GM23248 (cell line): ENCODE measurements at regions not wholly inside any gene's neighbourhood (a gene's known extent, or its start where the extent isn't known, plus 50 kb on each side); places are given as distances from the start of the nearest gene placed in this dataset.

Experiments used
- DNase-seq: peaks from one replicate; pipeline ENCODE4 v3.0.0-alpha.2; 2015
- H2AFZ ChIP-seq: fragments of 200-600 bp; sonication (generic); 2 replicates; pipeline ENCODE4 v1.6.1; 2016; ENCODE audit warnings: antibody characterized with exemption
- H3F3A ChIP-seq: fragments of 200-600 bp; sonication (generic); 2 replicates; pipeline ENCODE4 v1.6.1; 2016; ENCODE audit warnings: mild to moderate bottlenecking, antibody characterized with exemption, mixed run types; ENCODE audit not compliant: insufficient read depth
- H3K27ac ChIP-seq: fragments of 200-600 bp; sonication (generic); 2 replicates; pipeline ENCODE4 v1.5.1; 2016; ENCODE audit warnings: mild to moderate bottlenecking
- H3K27me3 ChIP-seq: fragments of 200-600 bp; sonication (generic); replicated peaks from 2 replicates; pipeline ENCODE4 v1.6.1; 2016; ENCODE audit warnings: mild to moderate bottlenecking; ENCODE audit not compliant: insufficient read depth
- H3K36me3 ChIP-seq: fragments of 200-600 bp; sonication (generic); 2 replicates; pipeline ENCODE4 v1.6.1; 2016; ENCODE audit warnings: low read depth, mild to moderate bottlenecking
- H3K4me1 ChIP-seq: fragments of 200-600 bp; sonication (generic); 2 replicates; pipeline ENCODE4 v1.6.1; 2016; ENCODE audit warnings: mild to moderate bottlenecking; ENCODE audit not compliant: insufficient read depth
- H3K4me2 ChIP-seq: fragments of 200-600 bp; sonication (generic); one replicate; pipeline ENCODE4 v1.6.1; 2016; ENCODE audit warnings: mild to moderate bottlenecking; ENCODE audit not compliant: unreplicated experiment
- H3K4me3 ChIP-seq: fragments of 200-600 bp; sonication (generic); 2 replicates; pipeline ENCODE4 v1.5.1; 2016; ENCODE audit warnings: mild to moderate bottlenecking
- H3K79me2 ChIP-seq: fragments of 200-600 bp; sonication (generic); 2 replicates; pipeline ENCODE4 v1.6.1; 2016; ENCODE audit warnings: mild to moderate bottlenecking; ENCODE audit not compliant: insufficient read depth
- H3K9ac ChIP-seq: fragments of 200-600 bp; sonication (generic); 2 replicates; pipeline ENCODE4 v1.6.1; 2016; ENCODE audit warnings: mild to moderate bottlenecking
- H3K9me2 ChIP-seq: fragments of 200-600 bp; sonication (generic); 2 replicates; pipeline ENCODE4 v1.6.1; 2016; ENCODE audit warnings: mixed run types, mild to moderate bottlenecking, moderate library complexity; ENCODE audit not compliant: insufficient read depth
- H3K9me3 ChIP-seq: fragments of 200-600 bp; sonication (generic); one replicate; pipeline ENCODE4 v1.6.1; 2017; ENCODE audit warnings: low read depth
- H4K20me1 ChIP-seq: fragments of 200-600 bp; sonication (generic); 2 replicates; pipeline ENCODE4 v1.6.0; 2016; ENCODE audit not compliant: insufficient read depth
- EZH2 ChIP-seq: fragments of 200-600 bp; sonication (generic); IDR thresholded peaks from 2 replicates; pipeline ENCODE4 v1.6.1; 2018; ENCODE audit warnings: antibody characterized with exemption, mild to moderate bottlenecking; ENCODE audit not compliant: insufficient read depth, poor library complexity, severe bottlenecking
- EZH2phosphoT487 ChIP-seq: fragments of 200-600 bp; sonication (generic); IDR thresholded peaks from 2 replicates; pipeline ENCODE4 v1.6.1; 2018; ENCODE audit warnings: antibody characterized with exemption, moderate library complexity, mild to moderate bottlenecking, low read depth; ENCODE audit not compliant: insufficient read depth
- WGBS, 2 experiments: methylation state at CpG; one replicate each; pipeline ENCODE4 v1.1.6; 2015 to 2017; ENCODE audit warnings: low lambda C conversion rate in 2 of 2, low coverage in 1 of 2; ENCODE audit errors: missing lambda C conversion rate in 2 of 2; 5-methylcytosine and 5-hydroxymethylcytosine counted together
- in situ Hi-C: fragments of 300-500 bp; cut with MboI; formaldehyde crosslinking; loops from 2 replicates; pipeline ENCODE4 v1.15.0; 2020

- Histone ChIP-seq H3K9me3 (no peaks in the 10 kb centered on the region), H3K27ac (no peak overlapping the region), H3K9me2 (no peaks in the 10 kb centered on the region), H3F3A (no peaks in the 10 kb centered on the region), H3K36me3 (no peaks in the 10 kb centered on the region), H3K9ac (no peak overlapping the region), H3K4me2 (no peak overlapping the region), H3K79me2 (no peaks in the 10 kb centered on the region), H2AFZ (no peak overlapping the region), H4K20me1 (no peaks in the 10 kb centered on the region), H3K27me3 (no peaks in the 10 kb centered on the region), H3K4me1 (no peaks in the 10 kb centered on the region), H3K4me3 (no peak overlapping the region)
- no peak for TF ChIP-seq EZH2phosphoT487
- no peak for TF ChIP-seq EZH2
- in situ Hi-C loops, result no loop called here
- no peak for DNase-seq
These were observed 140.1 kb upstream of the TSPAN8 start for GRCh38 chr12:71297930-71298329.

DNA sequence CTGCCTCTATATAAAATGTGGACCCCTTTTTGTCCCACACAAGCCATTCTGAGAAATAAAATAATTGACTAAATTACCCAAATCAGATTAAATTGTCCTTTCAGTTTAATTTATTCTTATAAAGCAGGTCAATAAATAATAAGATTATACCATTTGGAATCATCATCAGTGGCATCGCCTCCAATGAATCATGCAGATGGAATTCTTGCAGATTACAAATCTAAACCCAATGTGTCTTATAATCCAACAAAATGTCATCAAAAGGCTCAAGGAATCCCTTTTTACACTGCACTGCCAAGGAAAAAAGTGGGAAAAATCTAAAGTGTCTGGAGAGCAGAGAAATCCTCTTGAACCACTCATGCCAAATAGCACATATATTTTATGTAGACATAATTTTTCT is 138.2 kb upstream of the TSPAN8 start:
- no peak overlapping the region for H3K4me3 ChIP-seq
- no peaks in the 10 kb centered on the region for H3K27me3 ChIP-seq
- H3K36me3 ChIP-seq, result no peaks in the 10 kb centered on the region
- DNase-seq, result no peak
- H3K4me1 ChIP-seq, result no peaks in the 10 kb centered on the region
- H3K9me3 ChIP-seq, result no peaks in the 10 kb centered on the region
- 0 to 2% methylated on average over 1 of the region's 1 CpG for WGBS, 2 experiments
- H3K4me2 ChIP-seq, result no peak overlapping the region
- no peaks in the 10 kb centered on the region for H3K9me2 ChIP-seq
- H3F3A ChIP-seq, result no peaks in the 10 kb centered on the region
- no peaks in the 10 kb centered on the region for H4K20me1 ChIP-seq
- H2AFZ ChIP-seq, result no peak overlapping the region
- H3K79me2 ChIP-seq, result no peaks in the 10 kb centered on the region
- TF ChIP-seq EZH2 (no peak), EZH2phosphoT487 (no peak)
- no peak overlapping the region for H3K27ac ChIP-seq
- in situ Hi-C loops, result no loop called here
- H3K9ac ChIP-seq, result no peak overlapping the region

GRCh38 chr12:71291746-71292145 is 133.9 kb upstream of the TSPAN8 start:
- in situ Hi-C loops, result no loop called here
- Histone ChIP-seq H3K79me2 (no peaks in the 10 kb centered on the region), H3K4me3 (no peak overlapping the region), H3K9me3 (no peaks in the 10 kb centered on the region), H3K27ac (no peak overlapping the region), H3K9me2 (peaks cover 3% of the 10 kb centered on the region; the same call in 1 of the 2 replicates), H3K36me3 (no peaks in the 10 kb centered on the region), H3K27me3 (no peaks in the 10 kb centered on the region), H2AFZ (no peak overlapping the region), H3F3A (no peaks in the 10 kb centered on the region), H3K4me1 (no peaks in the 10 kb centered on the region), H3K4me2 (no peak overlapping the region), H3K9ac (no peak overlapping the region), H4K20me1 (no peaks in the 10 kb centered on the region)
- 58 to 60% methylated on average over 2 of the region's 2 CpGs for WGBS, 2 experiments
- DNase-seq, result no peak
- TF ChIP-seq EZH2 (no peak), EZH2phosphoT487 (no peak)

DNA sequence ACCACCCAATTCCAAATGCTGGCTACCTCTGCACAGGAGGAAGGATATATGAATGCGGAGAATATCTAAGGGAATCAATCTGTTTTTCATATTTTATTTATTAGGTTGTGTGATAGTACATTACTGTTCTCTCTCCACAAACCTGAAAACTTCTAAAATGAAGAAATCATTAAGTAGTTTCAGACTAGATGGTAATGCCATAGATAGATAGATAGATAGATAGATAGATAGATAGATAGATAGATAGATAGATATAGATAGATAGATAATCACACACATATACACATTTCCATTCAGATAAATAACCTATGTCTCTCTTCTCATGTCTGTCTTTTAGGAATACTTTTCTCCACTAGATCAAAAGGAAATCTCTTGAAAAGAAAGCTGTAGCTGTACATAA is 126.1 kb upstream of the TSPAN8 start:
- in situ Hi-C loops, result no loop called here
- no peak overlapping the region for H3K27ac ChIP-seq
- 80 to 87% methylated on average over 1 of the region's 1 CpG for whole genome bisulfite sequencing, 2 experiments

GRCh38 chr12:71282925-71283324 is 125.1 kb upstream of the TSPAN8 start:
- TF ChIP-seq EZH2 (no peak), EZH2phosphoT487 (no peak)
- no peak overlapping the region for H3K4me2 ChIP-seq
- no peaks in the 10 kb centered on the region for H3K9me3 ChIP-seq
- H4K20me1 ChIP-seq, result no peaks in the 10 kb centered on the region
- no peaks in the 10 kb centered on the region for H3K4me1 ChIP-seq
- no peak overlapping the region for H2AFZ ChIP-seq
- no peaks in the 10 kb centered on the region for H3F3A ChIP-seq
- H3K9me2 ChIP-seq, result peaks cover 3% of the 10 kb centered on the region; the same call in 1 of the 2 replicates
- in situ Hi-C loops, result no loop called here
- H3K27me3 ChIP-seq, result no peaks in the 10 kb centered on the region
- no peak overlapping the region for H3K9ac ChIP-seq
- DNase-seq, result no peak
- no peaks in the 10 kb centered on the region for H3K79me2 ChIP-seq
- no peaks in the 10 kb centered on the region for H3K36me3 ChIP-seq
- 55 to 56% methylated on average over 5 of the region's 5 CpGs for WGBS, 2 experiments
- no peak overlapping the region for H3K27ac ChIP-seq
- H3K4me3 ChIP-seq, result no peak overlapping the region

More for the DNA sequence above, 126.1 kb upstream of the TSPAN8 start:
- Histone ChIP-seq H3K27me3 (no peaks in the 10 kb centered on the region), H4K20me1 (no peaks in the 10 kb centered on the region), H3K79me2 (no peaks in the 10 kb centered on the region), H3K36me3 (no peaks in the 10 kb centered on the region), H3K4me1 (no peaks in the 10 kb centered on the region), H3K9ac (no peak overlapping the region), H2AFZ (no peak overlapping the region), H3F3A (no peaks in the 10 kb centered on the region), H3K9me2 (peaks cover 3% of the 10 kb centered on the region; the same call in 1 of the 2 replicates), H3K4me3 (no peak overlapping the region), H3K4me2 (no peak overlapping the region), H3K9me3 (no peaks in the 10 kb centered on the region)
- TF ChIP-seq EZH2phosphoT487, result no peak
- no peak for TF ChIP-seq EZH2
- no peak for DNase-seq
